Cardiac muscle cell (in vitro differentiated cells and primary cell): ENCODE measurements at regions not wholly inside any gene's neighbourhood (a gene's known extent, or its start where the extent isn't known, plus 50 kb on each side); places are given as distances from the start of the nearest gene placed in this dataset.
"Not testable (repeated sequence)": the region's sequence is repeated elsewhere in the genome, so short reads cannot be mapped to it uniquely, and the experiment has no call there.

Experiments
- DNase-seq, 2 donors: peaks; one replicate each; pipeline versions ENCODE4 v3.0.0 to v3.0.0-alpha.2; 2010 to 2017; ENCODE audit warnings: low read depth in 1 of 2, low spot score in 1 of 2
- H3K27ac ChIP-seq: fragments of 200-600 bp; sonication (generic); 2 replicates; pipeline ENCODE4 v1.5.1; 2016
- H3K27me3 ChIP-seq: fragments of 200-600 bp; sonication (generic); 2 replicates; pipeline ENCODE4 v1.6.0; 2016; ENCODE audit warnings: control low read depth
- H3K36me3 ChIP-seq: fragments of 200-600 bp; sonication (generic); 2 replicates; pipeline ENCODE4 v1.5.1; 2016; ENCODE audit warnings: control low read depth
- H3K4me1 ChIP-seq: fragments of 200-600 bp; sonication (generic); 2 replicates; pipeline ENCODE4 v1.8.1; 2017; ENCODE audit warnings: low read depth, mild to moderate bottlenecking, mixed run types
- H3K4me3 ChIP-seq: fragments of 200-600 bp; sonication (generic); 2 replicates; pipeline ENCODE4 v1.5.1; 2016; ENCODE audit warnings: mild to moderate bottlenecking
- H3K9me3 ChIP-seq: fragments of 200-600 bp; sonication (generic); 2 replicates; pipeline ENCODE4 v1.5.1; 2017; ENCODE audit warnings: low read depth, mild to moderate bottlenecking, control low read depth
- CTCF ChIP-seq: IDR thresholded peaks from 2 replicates; pipeline ENCODE4 v1.5.1; 2012; ENCODE audit warnings: low read depth, mild to moderate bottlenecking, low read length

DNA sequence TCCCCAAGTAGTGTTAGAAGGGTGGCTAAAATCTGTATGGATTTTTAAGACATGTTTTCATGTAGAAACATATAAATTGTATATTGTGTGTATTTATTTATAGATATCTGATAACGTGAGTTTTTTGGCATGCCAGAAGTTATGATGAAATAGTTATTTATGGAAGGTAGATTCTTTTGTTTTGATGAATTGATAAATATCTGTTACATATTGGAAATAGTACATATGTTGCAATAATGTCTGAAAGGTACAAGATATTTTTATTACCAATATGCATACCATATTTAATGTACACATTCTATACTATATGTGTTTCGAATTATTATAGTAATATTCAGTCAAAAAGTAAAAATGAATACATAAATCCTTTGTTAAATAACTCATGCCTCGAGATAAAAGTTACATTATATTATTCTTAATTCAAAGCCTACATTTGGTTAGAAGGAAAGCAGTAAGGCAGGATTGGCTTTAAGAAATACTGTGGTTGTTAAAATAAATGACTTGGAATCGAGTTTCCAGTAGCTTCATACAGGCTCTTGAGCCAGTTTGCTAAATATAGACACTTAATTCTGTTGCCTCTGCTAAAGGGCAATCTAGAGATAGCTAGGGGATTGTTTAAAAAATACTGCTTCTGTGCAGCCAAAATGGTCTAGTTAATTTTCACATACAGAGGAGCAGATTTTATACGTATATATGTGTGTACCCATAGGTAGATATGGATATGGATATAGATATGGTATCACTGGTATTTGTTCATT, 1175.1 kb upstream of the B3GALT2 start:
- Histone ChIP-seq H3K9me3 (no peaks in the 10 kb centered on the region), H3K4me3 (no peak overlapping the region), H3K27ac (peak overlapping the region; percentile 72), H3K27me3 (no peaks in the 10 kb centered on the region), H3K36me3 (no peaks in the 10 kb centered on the region), H3K4me1 (peaks cover 28% of the 10 kb centered on the region)
- TF ChIP-seq CTCF: no peak
- peak in 1 of 2 donors; percentile 40 for DNase-seq

DNA sequence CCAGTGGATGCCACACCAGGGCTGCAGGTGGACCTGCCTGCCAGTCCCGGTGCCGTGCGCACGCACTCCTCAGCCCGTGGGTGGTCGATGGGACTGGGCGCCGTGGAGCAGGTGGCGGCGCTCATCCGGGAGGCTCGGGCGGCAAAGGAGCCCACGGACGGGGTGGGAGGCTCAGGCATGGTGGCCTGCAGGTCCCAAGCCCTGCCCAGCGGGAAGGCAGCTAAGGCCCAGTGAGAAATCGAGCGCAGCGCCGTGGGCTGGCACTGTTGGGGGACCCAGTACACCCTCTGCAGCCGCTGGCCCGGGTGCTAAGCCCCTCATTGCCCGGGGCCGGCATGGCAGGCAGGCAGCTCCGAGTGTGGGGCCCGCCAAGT, 1171.8 kb upstream of the B3GALT2 start:
- H3K4me3 ChIP-seq: no peak overlapping the region

DNA sequence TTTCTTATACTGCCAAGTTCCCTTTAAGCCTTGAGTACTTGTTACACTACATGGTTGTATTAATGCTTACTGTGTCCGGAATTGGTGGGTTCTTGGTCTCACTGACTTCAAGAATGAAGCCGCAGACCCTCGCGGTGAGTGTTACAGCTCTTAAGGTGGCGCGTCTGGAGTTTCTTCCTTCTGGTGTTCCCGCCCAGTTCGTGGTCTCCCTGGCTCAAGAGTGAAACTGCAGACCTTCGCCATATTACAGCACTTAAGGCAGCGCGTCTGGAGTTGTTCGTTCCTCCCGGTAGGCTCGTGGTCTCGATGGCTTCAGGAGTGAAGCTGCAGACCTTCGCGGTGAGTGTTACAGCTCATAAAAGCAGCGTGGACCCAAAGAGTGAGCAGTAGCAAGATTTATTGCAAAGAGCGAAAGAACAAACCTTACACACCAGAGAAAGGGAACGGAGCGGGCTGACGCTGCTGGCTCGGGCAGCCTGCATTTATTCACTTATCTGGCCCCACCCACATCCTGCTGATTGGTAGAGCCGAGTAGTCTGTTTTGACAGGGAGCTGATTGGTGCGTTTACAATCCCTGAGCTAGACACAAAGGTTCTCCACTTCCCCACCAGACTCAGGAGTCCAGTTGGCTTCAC, 1171.3 kb upstream of the B3GALT2 start:
- peaks cover 18% of the 10 kb centered on the region for H3K4me1 ChIP-seq
- H3K4me3 ChIP-seq, H3K27ac ChIP-seq, H3K36me3 ChIP-seq, H3K27me3 ChIP-seq, H3K9me3 ChIP-seq, DNase-seq: not testable (repeated sequence)

More for the DNA sequence above, 1171.8 kb upstream of the B3GALT2 start:
- no peaks in the 10 kb centered on the region for H3K27me3 ChIP-seq
- no peaks in the 10 kb centered on the region for H3K36me3 ChIP-seq
- no peak overlapping the region for H3K27ac ChIP-seq
- H3K9me3 ChIP-seq: no peaks in the 10 kb centered on the region
- H3K4me1 ChIP-seq: peaks cover 23% of the 10 kb centered on the region
- DNase-seq: no peak
- TF ChIP-seq CTCF: no peak

- no peak overlapping the region for H3K27ac ChIP-seq
- no peaks in the 10 kb centered on the region for H3K36me3 ChIP-seq
- H3K4me3 ChIP-seq: no peak overlapping the region
- H3K27me3 ChIP-seq: no peaks in the 10 kb centered on the region
- H3K4me1 ChIP-seq: no peaks in the 10 kb centered on the region
- no peaks in the 10 kb centered on the region for H3K9me3 ChIP-seq
- no peak for DNase-seq
- TF ChIP-seq CTCF: no peak
Observed at GRCh38 chr1:194355488-194356106, 1169.2 kb upstream of the B3GALT2 start.

DNA sequence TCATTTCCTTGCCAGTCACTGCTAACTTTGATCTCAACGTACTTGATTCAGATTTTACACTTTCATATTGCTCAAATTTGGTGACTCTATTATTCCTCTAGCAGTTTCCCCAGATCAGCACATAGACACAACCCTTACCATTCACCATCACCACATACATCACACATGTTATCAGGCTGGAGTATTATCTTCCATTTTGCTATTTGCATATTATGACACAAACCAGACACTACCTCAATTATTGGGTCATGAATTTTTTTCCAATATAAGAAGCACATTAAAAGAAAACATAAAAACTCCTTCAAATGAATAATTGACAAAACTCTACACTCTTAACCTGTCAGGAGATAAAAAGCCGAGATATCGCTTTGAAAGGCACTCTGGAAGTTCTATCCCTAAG, 1166.7 kb upstream of the B3GALT2 start:
- no peak for DNase-seq

More for the DNA sequence above, 1166.7 kb upstream of the B3GALT2 start:
- Histone ChIP-seq H3K9me3 (no peaks in the 10 kb centered on the region), H3K4me1 (no peaks in the 10 kb centered on the region), H3K27ac (no peak overlapping the region), H3K36me3 (no peaks in the 10 kb centered on the region), H3K4me3 (no peak overlapping the region), H3K27me3 (no peaks in the 10 kb centered on the region)
- TF ChIP-seq CTCF: no peak
